ENCODE measurements at regions not wholly inside any gene's neighbourhood (a gene's known extent, or its start where the extent isn't known, plus 50 kb on each side); places are given as distances from the start of the nearest gene placed in this dataset.
A peak's percentile ranks its signal among the peaks of the same experiment; 100 is the strongest.

GRCh38 chr7:12859761-12860160, 172.3 kb downstream of the ARL4A start:
- intact Hi-C loops (cut with micrococcal nuclease) (loop anchor here (2.0 to 10.0 kb wide), 3 partner anchors 48 to 255 kb away; no protein-coding TSS in a partner anchor), dilution Hi-C loops (cut with MboI; ENCODE audit: extremely low pct_ligation_motif_present, low sequenced_read_pairs) (no loop called here)
- Histone ChIP-seq H3K36me3 (ENCODE audit: control insufficient read depth in 2 of 2, extremely low read depth in 1 of 2, insufficient read depth in 2 of 2, low read length in 2 of 2) (no peaks in the 10 kb centered on the region), H3K4me2 (ENCODE audit: insufficient read depth, low read length) (no peak overlapping the region), H3K9me1 (replicated peaks; ENCODE audit: control insufficient read depth, extremely low read depth, insufficient read depth, low read length) (no peaks in the 10 kb centered on the region), H2AFZ (ENCODE audit: low read depth, low read length) (no peak overlapping the region), H3K9me3 (replicated peaks; ENCODE audit: control insufficient read depth, insufficient read depth, low read length) (no peaks in the 10 kb centered on the region), H4K20me1 (replicated peaks; ENCODE audit: control insufficient read depth, extremely low read depth, insufficient read depth, low read length) (no peaks in the 10 kb centered on the region), H3K27me3 (ENCODE audit: control insufficient read depth in 2 of 2, insufficient read depth in 2 of 2, low read length in 2 of 2) (no peaks in the 10 kb centered on the region), H3K27ac (ENCODE audit: insufficient read depth, low read depth, low read length) (no peak overlapping the region), H3K9ac (replicated peaks; ENCODE audit: extremely low read depth, insufficient read depth, low read length) (no peak overlapping the region), H3K4me1 (ENCODE audit: control insufficient read depth, extremely low read depth, insufficient read depth, low read length) (peaks cover 17% of the 10 kb centered on the region), H3K79me2 (ENCODE audit: control insufficient read depth, insufficient read depth, low read length) (no peaks in the 10 kb centered on the region), H3K4me3 (replicated peaks in 1 of 3; ENCODE audit: insufficient read depth in 1 of 3, low read depth in 1 of 3, low read length in 3 of 3) (no peak overlapping the region)
- POLR2A ChIA-PET, result no interaction called here
- no peak for TF ChIP-seq POLR2AphosphoS5 (IDR thresholded peaks at IDR 0.05; ENCODE audit: insufficient read depth, low read depth, low read length)
- TF ChIP-seq, protein P1, sequence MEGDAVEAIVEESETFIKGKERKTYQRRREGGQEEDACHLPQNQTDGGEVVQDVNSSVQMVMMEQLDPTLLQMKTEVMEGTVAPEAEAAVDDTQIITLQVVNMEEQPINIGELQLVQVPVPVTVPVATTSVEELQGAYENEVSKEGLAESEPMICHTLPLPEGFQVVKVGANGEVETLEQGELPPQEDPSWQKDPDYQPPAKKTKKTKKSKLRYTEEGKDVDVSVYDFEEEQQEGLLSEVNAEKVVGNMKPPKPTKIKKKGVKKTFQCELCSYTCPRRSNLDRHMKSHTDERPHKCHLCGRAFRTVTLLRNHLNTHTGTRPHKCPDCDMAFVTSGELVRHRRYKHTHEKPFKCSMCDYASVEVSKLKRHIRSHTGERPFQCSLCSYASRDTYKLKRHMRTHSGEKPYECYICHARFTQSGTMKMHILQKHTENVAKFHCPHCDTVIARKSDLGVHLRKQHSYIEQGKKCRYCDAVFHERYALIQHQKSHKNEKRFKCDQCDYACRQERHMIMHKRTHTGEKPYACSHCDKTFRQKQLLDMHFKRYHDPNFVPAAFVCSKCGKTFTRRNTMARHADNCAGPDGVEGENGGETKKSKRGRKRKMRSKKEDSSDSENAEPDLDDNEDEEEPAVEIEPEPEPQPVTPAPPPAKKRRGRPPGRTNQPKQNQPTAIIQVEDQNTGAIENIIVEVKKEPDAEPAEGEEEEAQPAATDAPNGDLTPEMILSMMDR (IDR thresholded peaks at IDR 0.05; ENCODE audit: extremely low read depth in 1 of 2, insufficient read depth in 1 of 2, low read depth in 1 of 2, low read length in 2 of 2), result no peak
- no peak for TF ChIP-seq EZH2 (IDR thresholded peaks at IDR 0.05; ENCODE audit: borderline replicate concordance, low read depth, low read length, severe bottlenecking)
- TF ChIP-seq MYC (IDR thresholded peaks at IDR 0.05; ENCODE audit: low read depth, low read length), result no peak
- TF ChIP-seq, protein P2, sequence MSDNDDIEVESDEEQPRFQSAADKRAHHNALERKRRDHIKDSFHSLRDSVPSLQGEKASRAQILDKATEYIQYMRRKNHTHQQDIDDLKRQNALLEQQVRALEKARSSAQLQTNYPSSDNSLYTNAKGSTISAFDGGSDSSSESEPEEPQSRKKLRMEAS (IDR thresholded peaks at IDR 0.05; ENCODE audit: insufficient read depth, insufficient read length), result no peak
- no peak for TF ChIP-seq JUN (IDR thresholded peaks at IDR 0.05; ENCODE audit: borderline replicate concordance, insufficient read depth, insufficient read length, low read depth)
- TF ChIP-seq FOS (IDR thresholded peaks at IDR 0.05; ENCODE audit: borderline replicate concordance, insufficient read depth, low read length), result no peak
- TF ChIP-seq POLR2A (IDR thresholded peaks at IDR 0.05; ENCODE audit: low read depth, low read length), result no peak
- TF ChIP-seq GATA2 (IDR thresholded peaks at IDR 0.05; ENCODE audit: insufficient read depth, insufficient read length, low read depth, low read length), result no peak
- no TSS peak for BruUV-seq (replicated peaks)
- DNase-seq (ENCODE audit: low read depth, low spot score), result peak; percentile 10
- CTCF ChIA-PET, result no interaction called here
- FAIRE-seq, result no peak

Data from endothelial cell of umbilical vein (primary cell).